Endodermal cell (in vitro differentiated cells): ENCODE measurements at regions not wholly inside any gene's neighbourhood (a gene's known extent, or its start where the extent isn't known, plus 50 kb on each side); places are given as distances from the start of the nearest gene placed in this dataset.

Source experiments
- DNase-seq: peaks from one replicate; pipeline ENCODE4 v3.0.0-alpha.2; 2017
- H3K27ac ChIP-seq: 2 replicates; pipeline ENCODE4 v1.5.1; 2013; ENCODE audit warnings: mild to moderate bottlenecking, low read depth, low read length, moderate library complexity
- H3K27me3 ChIP-seq: 2 replicates; pipeline ENCODE4 v1.6.1; 2013; ENCODE audit warnings: mild to moderate bottlenecking, low read length, moderate library complexity; ENCODE audit not compliant: insufficient read depth, control insufficient read depth, poor library complexity, severe bottlenecking
- H3K36me3 ChIP-seq: 2 replicates; pipeline ENCODE4 v1.7.0; 2013; ENCODE audit warnings: mild to moderate bottlenecking, low read length, moderate library complexity; ENCODE audit not compliant: control insufficient read depth, insufficient read depth
- H3K4me1 ChIP-seq: one replicate; pipeline ENCODE4 v1.7.0; 2013; ENCODE audit warnings: low read length; ENCODE audit not compliant: control insufficient read depth, insufficient read depth
- H3K4me3 ChIP-seq: 2 replicates; pipeline ENCODE4 v1.5.1; 2013; ENCODE audit warnings: mild to moderate bottlenecking, low read length, moderate library complexity
- H3K9ac ChIP-seq: 2 replicates; pipeline ENCODE4 v1.6.1; 2013; ENCODE audit warnings: mild to moderate bottlenecking, low read length, moderate library complexity; ENCODE audit not compliant: poor library complexity, severe bottlenecking; ENCODE audit errors: extremely low read depth
- H3K9me3 ChIP-seq: 2 replicates; pipeline ENCODE4 v1.6.1; 2013; ENCODE audit warnings: mild to moderate bottlenecking, low read length, moderate library complexity; ENCODE audit not compliant: control insufficient read depth
- H3K27ac Mint-ChIP-seq: 2 replicates; pipeline ENCODE4 v1.8.0; 2020; ENCODE audit warnings: mixed read lengths
- H3K27me3 Mint-ChIP-seq: 2 replicates; pipeline ENCODE4 v1.8.0; 2021; ENCODE audit warnings: mild to moderate bottlenecking, mixed read lengths; ENCODE audit not compliant: insufficient read depth
- H3K36me3 Mint-ChIP-seq: 2 replicates; pipeline ENCODE4 v1.8.0; 2020; ENCODE audit warnings: low read depth, mixed read lengths
- H3K4me1 Mint-ChIP-seq: 2 replicates; pipeline ENCODE4 v1.8.0; 2020; ENCODE audit warnings: mixed read lengths
- H3K4me3 Mint-ChIP-seq: 2 replicates; pipeline ENCODE4 v1.8.0; 2020; ENCODE audit warnings: mild to moderate bottlenecking, moderate library complexity, mixed read lengths
- H3K9me3 Mint-ChIP-seq: 2 replicates; pipeline ENCODE4 v1.8.0; 2020; ENCODE audit warnings: mild to moderate bottlenecking, mixed read lengths
- CTCF ChIP-seq: fragments of 200-600 bp; sonication (generic); conservative IDR thresholded peaks from 2 replicates; pipeline ENCODE4 v1.5.0; 2021; ENCODE audit warnings: antibody characterized with exemption, mild to moderate bottlenecking
- WGBS, 2 experiments: methylation state at CpG; one replicate each; pipeline versions ENCODE4 v1.1.5 to v1.1.7; 2013; ENCODE audit warnings: missing lambda C conversion rate in 2 of 2, mixed read lengths in 1 of 2; ENCODE audit not compliant: insufficient coverage in 1 of 2, insufficient read length in 1 of 2; 5-methylcytosine and 5-hydroxymethylcytosine counted together

GRCh38 chr13:34467450-34468083 is 474.5 kb upstream of the NBEA start:
- H3K36me3 Mint-ChIP-seq, result no peaks in the 10 kb centered on the region
- no peak overlapping the region for H3K4me3 ChIP-seq
- no peaks in the 10 kb centered on the region for H3K9me3 Mint-ChIP-seq
- WGBS, 2 experiments, result 88 to 93% methylated on average over 2 to 3 of the region's 3 CpGs
- no peak overlapping the region for H3K4me3 Mint-ChIP-seq
- no peaks in the 10 kb centered on the region for H3K9me3 ChIP-seq
- no peak overlapping the region for H3K27ac Mint-ChIP-seq
- no peaks in the 10 kb centered on the region for H3K27me3 ChIP-seq
- DNase-seq, result no peak
- H3K27ac ChIP-seq, result no peak overlapping the region
- H3K27me3 Mint-ChIP-seq, result no peaks in the 10 kb centered on the region
- H3K4me1 Mint-ChIP-seq, result peaks cover 23% of the 10 kb centered on the region
- TF ChIP-seq CTCF, result no peak
- no peaks in the 10 kb centered on the region for H3K36me3 ChIP-seq
- no peak overlapping the region for H3K9ac ChIP-seq
- peaks cover 2% of the 10 kb centered on the region for H3K4me1 ChIP-seq

- Mint-ChIP-seq H3K36me3 (no peaks in the 10 kb centered on the region), H3K27ac (no peak overlapping the region)
- WGBS, 2 experiments, result 80 to 100% methylated on average over 1 to 3 of the region's 3 CpGs
Measured at GRCh38 chr13:34469196-34469986, 472.7 kb upstream of the NBEA start.

More at GRCh38 chr13:34469196-34469986, 472.7 kb upstream of the NBEA start:
- Mint-ChIP-seq H3K4me3 (no peak overlapping the region), H3K4me1 (peaks cover 23% of the 10 kb centered on the region), H3K9me3 (no peaks in the 10 kb centered on the region), H3K27me3 (no peaks in the 10 kb centered on the region)
- no peaks in the 10 kb centered on the region for H3K36me3 ChIP-seq
- TF ChIP-seq CTCF, result no peak
- H3K27me3 ChIP-seq, result no peaks in the 10 kb centered on the region
- H3K9me3 ChIP-seq, result no peaks in the 10 kb centered on the region
- H3K27ac ChIP-seq, result no peak overlapping the region
- peaks cover 2% of the 10 kb centered on the region for H3K4me1 ChIP-seq
- no peak overlapping the region for H3K4me3 ChIP-seq
- H3K9ac ChIP-seq, result no peak overlapping the region
- no peak for DNase-seq
